ENCODE measurements at regions not wholly inside any gene's neighbourhood (a gene's known extent, or its start where the extent isn't known, plus 50 kb on each side); places are given as distances from the start of the nearest gene placed in this dataset.

- Histone ChIP-seq H3K9me3 (ENCODE audit: low read depth, low read length) (no peaks in the 10 kb centered on the region), H3K36me3 (ENCODE audit: insufficient read depth, low read length) (no peaks in the 10 kb centered on the region), H3K27ac (no peak overlapping the region), H3K4me3 (no peak overlapping the region), H3K9ac (ENCODE audit: insufficient read length) (no peak overlapping the region)
- no peak for TF ChIP-seq POLR2AphosphoS5 (IDR thresholded peaks at IDR 0.05; ENCODE audit: borderline replicate concordance, low read depth, low read length)
- TF ChIP-seq FOXP2 (optimal IDR thresholded peaks at IDR 0.05; ENCODE audit: control extremely low read depth, extremely low read length, insufficient read depth) = no peak
- no peak for TF ChIP-seq EZH2 (IDR thresholded peaks at IDR 0.05)
- no peak for DNase-seq (ENCODE audit: low read depth, low spot score)
Measured at GRCh38 chr15:85941186-85941855, 138.3 kb upstream of the AGBL1 start.

DNA sequence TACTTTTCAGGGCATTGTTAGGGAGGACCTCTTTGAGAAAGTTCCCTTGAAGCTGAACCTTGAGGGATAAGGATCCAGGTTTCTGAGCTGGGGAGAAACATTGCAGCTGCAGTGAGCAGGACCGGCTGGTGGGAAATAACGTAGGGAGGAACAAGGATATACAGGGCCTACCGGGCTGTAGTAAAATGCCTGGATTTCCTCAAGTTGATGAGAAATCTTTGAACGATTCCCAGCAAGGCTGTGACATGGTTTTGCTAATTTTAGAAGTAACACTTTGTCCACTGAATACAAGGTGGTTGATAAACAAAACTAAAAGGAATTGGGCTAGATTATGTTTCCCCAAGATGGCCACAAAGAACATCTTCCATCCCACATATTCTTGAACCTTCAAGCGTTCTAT is 137.0 kb upstream of the AGBL1 start:
- DNase-seq (ENCODE audit: low read depth, low spot score) = no peak

GRCh38 chr15:85943151-85943550 is 136.5 kb upstream of the AGBL1 start:
- Histone ChIP-seq H3K36me3 (ENCODE audit: insufficient read depth, low read length) (no peaks in the 10 kb centered on the region), H3K27ac (no peak overlapping the region), H3K9me3 (ENCODE audit: low read depth, low read length) (no peaks in the 10 kb centered on the region), H3K9ac (ENCODE audit: insufficient read length) (no peak overlapping the region), H3K4me3 (no peak overlapping the region)
- no peak for DNase-seq (ENCODE audit: low read depth, low spot score)
- TF ChIP-seq EZH2 (IDR thresholded peaks at IDR 0.05) (no peak), POLR2AphosphoS5 (IDR thresholded peaks at IDR 0.05; ENCODE audit: borderline replicate concordance, low read depth, low read length) (no peak), FOXP2 (optimal IDR thresholded peaks at IDR 0.05; ENCODE audit: control extremely low read depth, extremely low read length, insufficient read depth) (no peak)

More for the DNA sequence above, 137.0 kb upstream of the AGBL1 start:
- Histone ChIP-seq H3K9me3 (ENCODE audit: low read depth, low read length) (no peaks in the 10 kb centered on the region), H3K36me3 (ENCODE audit: insufficient read depth, low read length) (no peaks in the 10 kb centered on the region), H3K9ac (ENCODE audit: insufficient read length) (no peak overlapping the region), H3K4me3 (no peak overlapping the region), H3K27ac (no peak overlapping the region)
- TF ChIP-seq POLR2AphosphoS5 (IDR thresholded peaks at IDR 0.05; ENCODE audit: borderline replicate concordance, low read depth, low read length) = no peak
- TF ChIP-seq EZH2 (IDR thresholded peaks at IDR 0.05) = no peak
- TF ChIP-seq FOXP2 (optimal IDR thresholded peaks at IDR 0.05; ENCODE audit: control extremely low read depth, extremely low read length, insufficient read depth) = no peak

- TF ChIP-seq FOXP2 (optimal IDR thresholded peaks at IDR 0.05; ENCODE audit: control extremely low read depth, extremely low read length, insufficient read depth) = no peak
- TF ChIP-seq POLR2AphosphoS5 (IDR thresholded peaks at IDR 0.05; ENCODE audit: borderline replicate concordance, low read depth, low read length) = no peak
- no peak for TF ChIP-seq EZH2 (IDR thresholded peaks at IDR 0.05)
- Histone ChIP-seq H3K36me3 (ENCODE audit: insufficient read depth, low read length) (no peaks in the 10 kb centered on the region), H3K27ac (no peak overlapping the region), H3K9me3 (ENCODE audit: low read depth, low read length) (no peaks in the 10 kb centered on the region), H3K9ac (ENCODE audit: insufficient read length) (no peak overlapping the region), H3K4me3 (no peak overlapping the region)
- no peak for DNase-seq (ENCODE audit: low read depth, low spot score)
Measured at GRCh38 chr15:85943791-85944190, 135.9 kb upstream of the AGBL1 start.

DNA sequence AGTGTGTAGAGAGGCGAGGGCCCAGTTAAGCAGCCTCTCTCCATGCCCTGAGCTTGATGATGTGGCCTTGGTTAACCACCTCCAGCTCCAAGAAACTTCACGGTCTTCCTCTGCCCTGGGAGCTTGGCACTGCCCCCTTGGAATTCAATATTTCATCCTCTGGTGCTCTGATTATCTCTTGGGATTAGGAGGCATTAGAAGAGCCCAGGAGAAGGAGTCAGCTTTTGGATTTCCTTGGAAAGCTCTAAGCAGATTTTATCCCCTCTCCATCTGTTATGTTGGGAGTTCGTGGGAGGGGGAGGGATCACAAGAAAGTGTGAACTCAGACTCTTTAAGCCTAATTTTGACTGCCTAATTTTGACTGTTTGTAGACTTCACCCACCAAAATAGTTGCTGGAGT is 132.7 kb upstream of the AGBL1 start:
- no peaks in the 10 kb centered on the region for H3K36me3 ChIP-seq (ENCODE audit: insufficient read depth, low read length)
- H3K27ac ChIP-seq = no peak overlapping the region
- H3K9me3 ChIP-seq (ENCODE audit: low read depth, low read length) = no peaks in the 10 kb centered on the region
- H3K9ac ChIP-seq (ENCODE audit: insufficient read length) = no peak overlapping the region
- no peak for TF ChIP-seq POLR2AphosphoS5 (IDR thresholded peaks at IDR 0.05; ENCODE audit: borderline replicate concordance, low read depth, low read length)
- no peak for TF ChIP-seq FOXP2 (optimal IDR thresholded peaks at IDR 0.05; ENCODE audit: control extremely low read depth, extremely low read length, insufficient read depth)
- no peak for TF ChIP-seq EZH2 (IDR thresholded peaks at IDR 0.05)
- no peak overlapping the region for H3K4me3 ChIP-seq
- DNase-seq (ENCODE audit: low read depth, low spot score) = no peak

DNA sequence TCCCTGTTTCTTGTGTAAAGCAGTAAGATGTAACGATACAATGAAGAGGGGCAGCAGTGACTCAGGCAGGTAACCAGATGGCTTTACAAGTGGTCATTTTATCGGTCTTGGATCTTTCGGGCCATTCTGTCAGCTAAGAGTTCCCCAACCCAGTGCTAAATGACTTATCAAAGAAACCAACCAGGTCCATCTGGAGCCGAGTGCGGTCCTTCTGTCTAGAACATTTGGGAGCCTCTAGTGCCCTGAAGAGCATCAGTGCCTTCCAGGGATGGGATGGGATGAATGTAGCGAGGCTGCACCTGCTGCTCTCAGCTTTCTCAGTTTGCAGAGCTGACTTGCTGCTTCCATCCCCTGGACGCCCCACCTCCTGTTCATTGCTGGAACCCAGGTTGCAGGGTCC is 131.7 kb upstream of the AGBL1 start:
- no peaks in the 10 kb centered on the region for H3K36me3 ChIP-seq (ENCODE audit: insufficient read depth, low read length)
- H3K4me3 ChIP-seq = no peak overlapping the region
- TF ChIP-seq POLR2AphosphoS5 (IDR thresholded peaks at IDR 0.05; ENCODE audit: borderline replicate concordance, low read depth, low read length) = no peak
- no peak for TF ChIP-seq FOXP2 (optimal IDR thresholded peaks at IDR 0.05; ENCODE audit: control extremely low read depth, extremely low read length, insufficient read depth)
- TF ChIP-seq EZH2 (IDR thresholded peaks at IDR 0.05) = no peak
- DNase-seq (ENCODE audit: low read depth, low spot score) = no peak
- no peaks in the 10 kb centered on the region for H3K9me3 ChIP-seq (ENCODE audit: low read depth, low read length)
- no peak overlapping the region for H3K9ac ChIP-seq (ENCODE audit: insufficient read length)
- no peak overlapping the region for H3K27ac ChIP-seq

GRCh38 chr15:85950101-85950500 is 129.6 kb upstream of the AGBL1 start:
- H3K27ac ChIP-seq = no peak overlapping the region
- no peak for DNase-seq (ENCODE audit: low read depth, low spot score)
- H3K4me3 ChIP-seq = no peak overlapping the region
- H3K9ac ChIP-seq (ENCODE audit: insufficient read length) = no peak overlapping the region
- TF ChIP-seq EZH2 (IDR thresholded peaks at IDR 0.05) (no peak), POLR2AphosphoS5 (IDR thresholded peaks at IDR 0.05; ENCODE audit: borderline replicate concordance, low read depth, low read length) (no peak), FOXP2 (optimal IDR thresholded peaks at IDR 0.05; ENCODE audit: control extremely low read depth, extremely low read length, insufficient read depth) (no peak)
- no peaks in the 10 kb centered on the region for H3K9me3 ChIP-seq (ENCODE audit: low read depth, low read length)
- H3K36me3 ChIP-seq (ENCODE audit: insufficient read depth, low read length) = no peaks in the 10 kb centered on the region

DNA sequence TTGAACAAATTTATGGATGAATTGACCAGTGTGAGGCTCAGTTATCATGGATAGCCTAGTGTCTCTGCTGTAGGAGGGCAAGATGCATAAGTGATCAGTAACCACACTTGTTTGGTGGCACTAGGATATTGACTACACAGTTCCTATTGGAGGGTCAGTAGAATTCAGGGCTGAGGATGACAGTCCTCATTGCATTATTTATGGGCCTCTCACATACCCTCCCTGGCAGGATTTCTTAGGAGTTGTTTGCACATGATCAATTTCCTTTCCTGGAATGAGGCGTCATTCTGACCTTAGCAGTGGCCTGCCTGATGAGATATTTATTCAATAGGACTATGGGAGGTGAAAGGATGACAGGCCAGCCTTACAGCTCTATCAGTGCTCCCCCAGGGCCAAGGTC is 125.1 kb upstream of the AGBL1 start:
- Histone ChIP-seq H3K36me3 (ENCODE audit: insufficient read depth, low read length) (no peaks in the 10 kb centered on the region), H3K27ac (no peak overlapping the region), H3K4me3 (no peak overlapping the region), H3K9ac (ENCODE audit: insufficient read length) (no peak overlapping the region), H3K9me3 (ENCODE audit: low read depth, low read length) (no peaks in the 10 kb centered on the region)
- no peak for TF ChIP-seq POLR2AphosphoS5 (IDR thresholded peaks at IDR 0.05; ENCODE audit: borderline replicate concordance, low read depth, low read length)
- TF ChIP-seq EZH2 (IDR thresholded peaks at IDR 0.05) = no peak
- DNase-seq (ENCODE audit: low read depth, low spot score) = no peak

Measured in SK-N-MC (cell line).